Tibial nerve (tissue), 3 donors: ENCODE measurements at regions not wholly inside any gene's neighbourhood (a gene's known extent, or its start where the extent isn't known, plus 50 kb on each side); places are given as distances from the start of the nearest gene placed in this dataset.

Source experiments
- CTCF ChIP-seq, 5 experiments: fragments of 200-600 bp in 3 of 5; fragments of 450-650 bp in 2 of 5; sonication (generic) in 3 of 5; IDR thresholded peaks; one replicate each; pipeline ENCODE4 v1.5.1; 2016 to 2019; ENCODE audit warnings: antibody characterized with exemption in 5 of 5, mild to moderate bottlenecking in 3 of 5, moderate library complexity in 2 of 5
- POLR2A ChIP-seq, 2 donors: fragments of 450-650 bp; IDR thresholded peaks; one replicate each; pipeline ENCODE4 v1.6.1; 2017; ENCODE audit warnings: antibody characterized with exemption in 2 of 2, mild to moderate bottlenecking in 2 of 2, moderate library complexity in 2 of 2

GRCh38 chr2:82256983-82257632, 1952.6 kb upstream of the LRRTM1 start:
- TF ChIP-seq CTCF (IDR thresholded peaks at IDR 0.05) (no peak), POLR2A (IDR thresholded peaks at IDR 0.05) (no peak)
